Nephron progenitor cell (in vitro differentiated cells): ENCODE measurements at regions not wholly inside any gene's neighbourhood (a gene's known extent, or its start where the extent isn't known, plus 50 kb on each side); places are given as distances from the start of the nearest gene placed in this dataset.
"Not testable (repeated sequence)": the region's sequence is repeated elsewhere in the genome, so short reads cannot be mapped to it uniquely, and the experiment has no call there.

Experiments used
- DNase-seq: peaks from one replicate; pipeline ENCODE4 v3.0.0; 2021
- H3K27ac Mint-ChIP-seq: 2 replicates; pipeline ENCODE4 v1.8.0; 2021; ENCODE audit warnings: mild to moderate bottlenecking, moderate library complexity, mixed read lengths
- H3K27me3 Mint-ChIP-seq: 2 replicates; pipeline ENCODE4 v1.8.0; 2021; ENCODE audit warnings: mild to moderate bottlenecking, low read depth, mixed read lengths; ENCODE audit not compliant: poor library complexity
- H3K36me3 Mint-ChIP-seq: 2 replicates; pipeline ENCODE4 v1.8.0; 2021; ENCODE audit warnings: low read depth, mixed read lengths
- H3K4me1 Mint-ChIP-seq: 2 replicates; pipeline ENCODE4 v1.8.0; 2021; ENCODE audit warnings: mixed read lengths
- H3K4me3 Mint-ChIP-seq: 2 replicates; pipeline ENCODE4 v1.8.0; 2021; ENCODE audit warnings: mild to moderate bottlenecking, moderate library complexity, mixed read lengths
- H3K9me3 Mint-ChIP-seq: 2 replicates; pipeline ENCODE4 v1.8.0; 2021; ENCODE audit warnings: mild to moderate bottlenecking, moderate library complexity, mixed read lengths
- TF ChIP-seq, protein P1 (sequence below): fragments of 200-600 bp; sonication (generic); IDR thresholded peaks from 2 replicates; pipeline ENCODE4 v1.5.0; 2021; ENCODE audit warnings: antibody characterized with exemption

DNA sequence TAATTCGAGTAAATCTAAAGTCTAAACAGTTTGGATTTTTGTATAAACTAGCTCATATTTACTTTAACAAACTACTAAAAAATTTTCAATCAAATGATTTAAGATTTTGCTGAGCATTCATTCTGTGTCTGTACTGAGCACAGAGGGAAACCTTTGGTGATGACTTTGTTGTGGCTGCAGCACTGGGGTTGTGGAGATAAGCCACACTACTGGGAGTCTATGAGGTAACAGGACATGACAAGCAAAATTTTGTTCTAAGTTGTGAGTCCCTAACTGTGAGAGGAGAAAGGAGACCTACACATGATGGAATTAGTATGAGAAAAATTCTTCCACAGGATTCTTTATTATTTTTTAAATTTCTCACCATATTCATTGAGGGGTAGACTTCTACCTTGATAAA, 933.7 kb upstream of the LRATD1 start:
- H3K27me3 Mint-ChIP-seq, result peaks cover 4% of the 10 kb centered on the region
- no peaks in the 10 kb centered on the region for H3K9me3 Mint-ChIP-seq
- no peaks in the 10 kb centered on the region for H3K36me3 Mint-ChIP-seq
- no peak for DNase-seq
- H3K4me3 Mint-ChIP-seq, result no peak overlapping the region
- H3K4me1 Mint-ChIP-seq, result no peaks in the 10 kb centered on the region
- no peak overlapping the region for H3K27ac Mint-ChIP-seq
- TF ChIP-seq, protein P1, sequence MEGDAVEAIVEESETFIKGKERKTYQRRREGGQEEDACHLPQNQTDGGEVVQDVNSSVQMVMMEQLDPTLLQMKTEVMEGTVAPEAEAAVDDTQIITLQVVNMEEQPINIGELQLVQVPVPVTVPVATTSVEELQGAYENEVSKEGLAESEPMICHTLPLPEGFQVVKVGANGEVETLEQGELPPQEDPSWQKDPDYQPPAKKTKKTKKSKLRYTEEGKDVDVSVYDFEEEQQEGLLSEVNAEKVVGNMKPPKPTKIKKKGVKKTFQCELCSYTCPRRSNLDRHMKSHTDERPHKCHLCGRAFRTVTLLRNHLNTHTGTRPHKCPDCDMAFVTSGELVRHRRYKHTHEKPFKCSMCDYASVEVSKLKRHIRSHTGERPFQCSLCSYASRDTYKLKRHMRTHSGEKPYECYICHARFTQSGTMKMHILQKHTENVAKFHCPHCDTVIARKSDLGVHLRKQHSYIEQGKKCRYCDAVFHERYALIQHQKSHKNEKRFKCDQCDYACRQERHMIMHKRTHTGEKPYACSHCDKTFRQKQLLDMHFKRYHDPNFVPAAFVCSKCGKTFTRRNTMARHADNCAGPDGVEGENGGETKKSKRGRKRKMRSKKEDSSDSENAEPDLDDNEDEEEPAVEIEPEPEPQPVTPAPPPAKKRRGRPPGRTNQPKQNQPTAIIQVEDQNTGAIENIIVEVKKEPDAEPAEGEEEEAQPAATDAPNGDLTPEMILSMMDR, result no peak

DNA sequence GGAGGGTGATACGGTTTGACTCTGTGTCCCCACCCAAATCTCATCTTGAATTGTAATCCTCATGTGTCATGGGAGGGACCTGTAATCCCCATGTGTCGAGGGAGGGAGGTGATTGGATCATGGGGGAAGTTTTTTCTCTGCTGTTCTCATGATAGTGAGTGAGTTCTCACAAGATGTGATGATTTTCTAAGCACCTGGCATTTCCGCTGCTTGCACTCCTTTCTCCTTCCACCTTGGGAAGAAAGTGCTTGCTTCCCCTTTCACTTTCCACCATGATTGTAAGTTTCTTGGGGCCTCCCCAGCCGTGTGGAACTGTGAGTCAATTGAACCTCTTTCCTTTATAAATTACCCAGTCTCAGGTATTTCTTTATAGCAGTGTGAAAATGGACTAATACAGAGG, 932.6 kb upstream of the LRATD1 start:
- H3K36me3 Mint-ChIP-seq, H3K4me3 Mint-ChIP-seq, DNase-seq, H3K27me3 Mint-ChIP-seq, H3K27ac Mint-ChIP-seq, H3K9me3 Mint-ChIP-seq, H3K4me1 Mint-ChIP-seq: not testable (repeated sequence)

DNA sequence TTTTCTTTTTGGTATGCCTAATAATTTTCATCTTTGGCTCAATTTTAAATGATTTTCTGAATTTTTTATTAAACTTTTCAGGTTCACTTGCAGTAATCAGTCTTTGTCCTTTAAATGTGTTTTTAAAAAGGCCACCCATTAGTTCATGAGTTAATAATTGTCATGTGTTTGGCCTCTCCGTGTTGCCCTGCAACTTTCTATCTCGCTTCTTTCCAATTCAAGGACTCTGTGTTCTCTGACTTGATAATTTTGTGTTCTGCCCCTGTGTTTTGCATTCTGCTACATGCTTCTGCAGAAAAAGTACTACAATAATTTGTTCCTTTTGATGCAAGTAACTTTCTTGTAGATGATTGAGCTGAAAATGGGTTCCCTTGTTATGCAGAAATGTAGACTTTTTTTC, 921.4 kb upstream of the LRATD1 start:
- Mint-ChIP-seq H3K4me3 (no peak overlapping the region), H3K4me1 (no peaks in the 10 kb centered on the region)

DNA sequence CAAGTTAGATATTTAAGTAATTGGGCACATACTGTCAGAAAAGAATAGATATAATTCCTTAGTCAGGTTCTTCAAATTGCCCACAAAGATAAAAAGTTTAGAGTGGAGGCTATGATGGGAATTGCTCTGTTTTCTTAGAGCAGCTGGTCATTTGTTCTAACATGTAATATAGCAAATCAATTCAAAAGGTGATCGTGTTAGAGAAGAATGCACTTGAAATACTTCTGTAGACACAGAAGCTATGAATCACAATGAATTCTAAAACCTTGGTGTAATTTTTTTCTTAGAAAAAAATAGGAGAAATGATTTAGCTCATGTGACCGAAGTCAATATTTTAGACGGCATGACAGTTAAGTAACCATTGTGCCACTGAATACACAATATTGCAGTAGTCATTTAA, 918.1 kb upstream of the LRATD1 start:
- Mint-ChIP-seq H3K27ac (no peak overlapping the region), H3K9me3 (peaks cover 2% of the 10 kb centered on the region), H3K4me3 (no peak overlapping the region), H3K4me1 (no peaks in the 10 kb centered on the region), H3K27me3 (no peaks in the 10 kb centered on the region), H3K36me3 (no peaks in the 10 kb centered on the region)
- DNase-seq, result no peak
- TF ChIP-seq, protein P1, result no peak

More for the DNA sequence above, 921.4 kb upstream of the LRATD1 start:
- Mint-ChIP-seq H3K27me3 (no peaks in the 10 kb centered on the region), H3K36me3 (no peaks in the 10 kb centered on the region), H3K27ac (no peak overlapping the region), H3K9me3 (no peaks in the 10 kb centered on the region)
- DNase-seq, result no peak
- TF ChIP-seq, protein P1, result no peak

DNA sequence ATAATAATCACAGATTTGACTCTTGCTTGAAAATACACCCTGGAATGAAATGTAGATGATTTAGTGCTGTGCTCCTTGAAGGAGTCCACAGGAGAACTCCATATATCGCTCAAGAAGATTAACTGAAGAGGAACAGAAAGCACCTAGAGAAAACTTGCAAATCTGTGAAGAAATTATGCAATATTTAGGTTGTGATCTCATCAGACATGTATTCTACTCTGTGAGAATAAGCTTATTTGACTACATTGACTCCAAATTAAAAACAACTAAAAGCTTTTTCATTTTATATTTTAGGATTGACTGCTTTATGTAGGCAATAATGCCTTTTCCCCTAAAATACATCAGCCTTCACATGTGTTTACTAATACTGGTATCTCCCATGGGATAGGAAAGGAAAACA, 906.6 kb upstream of the LRATD1 start:
- H3K27ac Mint-ChIP-seq, result peak overlapping the region; percentile 56
- no peaks in the 10 kb centered on the region for H3K27me3 Mint-ChIP-seq
- TF ChIP-seq, protein P1, result no peak
- no peaks in the 10 kb centered on the region for H3K36me3 Mint-ChIP-seq
- no peaks in the 10 kb centered on the region for H3K9me3 Mint-ChIP-seq
- DNase-seq, result no peak
- H3K4me3 Mint-ChIP-seq, result no peak overlapping the region
- H3K4me1 Mint-ChIP-seq, result peaks cover 7% of the 10 kb centered on the region

DNA sequence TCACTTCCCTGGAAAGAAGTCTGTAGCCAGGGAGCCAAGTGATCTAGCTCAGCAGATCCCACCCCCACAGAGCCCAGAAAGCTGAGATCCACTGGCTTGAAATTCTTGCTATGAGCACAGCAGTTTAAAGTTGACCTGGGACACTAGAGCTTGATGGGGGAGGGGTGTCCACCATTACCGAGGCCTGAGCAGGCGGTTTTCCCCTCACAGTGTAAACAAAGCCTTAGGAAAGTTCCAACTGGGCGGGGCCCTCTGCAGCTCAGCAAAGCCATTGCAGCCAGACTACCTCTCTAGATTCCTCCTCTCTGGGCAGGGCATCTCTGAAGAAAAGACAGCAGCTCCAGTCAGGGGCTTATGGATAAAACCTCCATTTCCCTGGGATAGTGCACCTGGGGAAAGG, 887.2 kb upstream of the LRATD1 start:
- H3K27ac Mint-ChIP-seq, result no peak overlapping the region
- no peaks in the 10 kb centered on the region for H3K27me3 Mint-ChIP-seq
- peaks cover 8% of the 10 kb centered on the region for H3K4me1 Mint-ChIP-seq
- TF ChIP-seq, protein P1, result no peak
- no peak overlapping the region for H3K4me3 Mint-ChIP-seq
- peaks cover 54% of the 10 kb centered on the region for H3K9me3 Mint-ChIP-seq
- DNase-seq, result peak; percentile 10
- peaks cover 18% of the 10 kb centered on the region for H3K36me3 Mint-ChIP-seq

DNA sequence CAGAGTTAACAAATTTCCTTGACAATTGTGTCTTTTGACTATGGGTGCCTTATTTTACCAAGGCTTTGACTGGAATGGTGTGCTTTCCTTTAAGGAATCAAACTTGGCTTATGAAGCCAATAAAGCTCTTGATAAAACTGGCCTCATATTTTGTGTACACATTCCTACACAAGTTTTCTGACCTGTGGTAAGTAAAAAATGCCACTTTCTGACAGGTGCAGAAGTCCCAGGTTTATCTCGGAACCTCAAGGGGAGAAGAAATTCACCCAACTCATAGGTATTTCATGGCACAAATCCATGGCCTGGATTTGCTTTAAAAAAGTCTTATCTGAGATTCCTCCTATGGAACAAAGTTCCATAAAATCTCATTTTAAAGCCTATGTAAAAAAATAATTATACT, 880.6 kb upstream of the LRATD1 start:
- Mint-ChIP-seq H3K36me3 (peaks cover 7% of the 10 kb centered on the region), H3K4me1 (no peaks in the 10 kb centered on the region), H3K4me3 (no peak overlapping the region), H3K27ac (no peak overlapping the region), H3K27me3 (no peaks in the 10 kb centered on the region), H3K9me3 (peaks cover 28% of the 10 kb centered on the region)
- TF ChIP-seq, protein P1, result no peak
- no peak for DNase-seq
